Keratinocyte (primary cell): ENCODE measurements at regions not wholly inside any gene's neighbourhood (a gene's known extent, or its start where the extent isn't known, plus 50 kb on each side); places are given as distances from the start of the nearest gene placed in this dataset.

ENCODE experiments used
- DNase-seq: peaks from one replicate; pipeline ENCODE4 v3.0.0-alpha.2; 2011; ENCODE audit warnings: low read depth, missing footprints, low spot score
- FAIRE-seq: peaks from 2 replicates; lab custom pipeline; 2011; peaks lifted over from hg19 to GRCh38; lab: Jason Lieb, UNC
- H2AFZ ChIP-seq: 2 replicates; pipeline ENCODE4 v1.6.0; 2012; ENCODE audit warnings: low read length, control low read depth, inconsistent platforms; ENCODE audit not compliant: control insufficient read depth
- H3K27ac ChIP-seq: 2 replicates; pipeline ENCODE4 v1.5.1; 2011; ENCODE audit warnings: low read length; ENCODE audit not compliant: control insufficient read depth, insufficient read depth
- H3K27me3 ChIP-seq: 3 replicates; pipeline ENCODE4 v1.6.0; 2011; ENCODE audit warnings: low read length; ENCODE audit not compliant: control insufficient read depth, insufficient read depth; ENCODE audit errors: extremely low read depth
- H3K36me3 ChIP-seq, 2 experiments: 2 replicates in 1 of 2; 3 replicates in 1 of 2; pipeline ENCODE4 v1.5.1; 2011; ENCODE audit warnings: low read length in 2 of 2, mild to moderate bottlenecking in 1 of 2; ENCODE audit not compliant: control insufficient read depth in 2 of 2, insufficient read depth in 2 of 2; ENCODE audit errors: extremely low read depth in 1 of 2
- H3K4me1 ChIP-seq: 3 replicates; pipeline ENCODE4 v1.5.1; 2011; ENCODE audit warnings: low read length; ENCODE audit not compliant: control insufficient read depth, insufficient read depth; ENCODE audit errors: extremely low read depth
- H3K4me2 ChIP-seq: 3 replicates; pipeline ENCODE4 v1.6.0; 2011; ENCODE audit warnings: low read depth, low read length; ENCODE audit not compliant: control insufficient read depth, insufficient read depth; ENCODE audit errors: extremely low read depth
- H3K4me3 ChIP-seq, 3 experiments: fragments of 200-600 bp in 1 of 3; sonication (generic) in 1 of 3; 2 replicates in 2 of 3; 3 replicates in 1 of 3; pipeline ENCODE4 v1.5.1; 2011 to 2016; ENCODE audit warnings: low read length in 3 of 3, mild to moderate bottlenecking in 3 of 3, control low read depth in 2 of 3, inconsistent platforms in 1 of 3, low read depth in 1 of 3, mixed read lengths in 1 of 3, mixed run types in 1 of 3, moderate library complexity in 1 of 3; ENCODE audit not compliant: control insufficient read depth in 2 of 3, insufficient read depth in 2 of 3; ENCODE audit errors: extremely low read depth in 1 of 3
- H3K79me2 ChIP-seq: 2 replicates; pipeline ENCODE4 v1.6.0; 2012; ENCODE audit warnings: low read length; ENCODE audit not compliant: control insufficient read depth, insufficient read depth
- H3K9ac ChIP-seq: 3 replicates; pipeline ENCODE4 v1.6.0; 2011; ENCODE audit warnings: low read length; ENCODE audit not compliant: control insufficient read depth, insufficient read depth; ENCODE audit errors: extremely low read depth
- H3K9me1 ChIP-seq: 3 replicates; pipeline ENCODE4 v1.6.0; 2011; ENCODE audit warnings: low read length; ENCODE audit not compliant: control insufficient read depth, insufficient read depth; ENCODE audit errors: extremely low read depth
- H3K9me3 ChIP-seq: 2 replicates; pipeline ENCODE4 v1.5.1; 2012; ENCODE audit warnings: low read depth, low read length; ENCODE audit not compliant: control insufficient read depth
- H4K20me1 ChIP-seq: 3 replicates; pipeline ENCODE4 v1.6.0; 2011; ENCODE audit warnings: low read length; ENCODE audit not compliant: control insufficient read depth, insufficient read depth; ENCODE audit errors: extremely low read depth
- EZH2 ChIP-seq: IDR thresholded peaks from one replicate; pipeline ENCODE4 v1.6.1; 2012; ENCODE audit warnings: inconsistent platforms, mild to moderate bottlenecking, low read length, moderate library complexity
- dilution Hi-C: fragments of 300-500 bp; cut with MboI; formaldehyde crosslinking; loops from one replicate; pipeline ENCODE4 v1.7.0; 2020; ENCODE audit warnings: low sequenced_read_pairs; ENCODE audit not compliant: extremely low pct_ligation_motif_present
- TF ChIP-seq, protein P1 (sequence below), 3 experiments: IDR thresholded peaks in 1 of 3; conservative IDR thresholded peaks in 1 of 3; optimal IDR thresholded peaks in 1 of 3; 2 replicates in 2 of 3; 3 replicates in 1 of 3; pipeline versions ENCODE3 to v1.5.1; 2011; ENCODE audit warnings: low read length in 3 of 3, mild to moderate bottlenecking in 3 of 3, moderate library complexity in 2 of 3, control low read depth in 1 of 3, inconsistent platforms in 1 of 3; ENCODE audit not compliant: insufficient read depth in 2 of 3; ENCODE audit errors: extremely low read depth in 1 of 3

GRCh38 chr9:92183449-92183848 is 68.2 kb upstream of the SPTLC1 start:
- no peak for FAIRE-seq

GRCh38 chr9:92181296-92181695 is 66.1 kb upstream of the SPTLC1 start:
- dilution Hi-C loops, result no loop called here
- no peaks in the 10 kb centered on the region for H3K4me1 ChIP-seq
- no peak overlapping the region for H3K9ac ChIP-seq
- FAIRE-seq (no peak), DNase-seq (no peak)
- H3K27ac ChIP-seq, result no peak overlapping the region
- H3K36me3 ChIP-seq, result no peaks in the 10 kb centered on the region
- no peaks in the 10 kb centered on the region for H3K9me3 ChIP-seq
- no peak overlapping the region for H3K4me2 ChIP-seq
- H3K27me3 ChIP-seq, result no peaks in the 10 kb centered on the region
- TF ChIP-seq, protein P1, sequence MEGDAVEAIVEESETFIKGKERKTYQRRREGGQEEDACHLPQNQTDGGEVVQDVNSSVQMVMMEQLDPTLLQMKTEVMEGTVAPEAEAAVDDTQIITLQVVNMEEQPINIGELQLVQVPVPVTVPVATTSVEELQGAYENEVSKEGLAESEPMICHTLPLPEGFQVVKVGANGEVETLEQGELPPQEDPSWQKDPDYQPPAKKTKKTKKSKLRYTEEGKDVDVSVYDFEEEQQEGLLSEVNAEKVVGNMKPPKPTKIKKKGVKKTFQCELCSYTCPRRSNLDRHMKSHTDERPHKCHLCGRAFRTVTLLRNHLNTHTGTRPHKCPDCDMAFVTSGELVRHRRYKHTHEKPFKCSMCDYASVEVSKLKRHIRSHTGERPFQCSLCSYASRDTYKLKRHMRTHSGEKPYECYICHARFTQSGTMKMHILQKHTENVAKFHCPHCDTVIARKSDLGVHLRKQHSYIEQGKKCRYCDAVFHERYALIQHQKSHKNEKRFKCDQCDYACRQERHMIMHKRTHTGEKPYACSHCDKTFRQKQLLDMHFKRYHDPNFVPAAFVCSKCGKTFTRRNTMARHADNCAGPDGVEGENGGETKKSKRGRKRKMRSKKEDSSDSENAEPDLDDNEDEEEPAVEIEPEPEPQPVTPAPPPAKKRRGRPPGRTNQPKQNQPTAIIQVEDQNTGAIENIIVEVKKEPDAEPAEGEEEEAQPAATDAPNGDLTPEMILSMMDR (optimal IDR thresholded peaks at IDR 0.05 in 1 of 3, IDR thresholded peaks at IDR 0.05 in 1 of 3, conservative IDR thresholded peaks at IDR 0.05 in 1 of 3; ENCODE audit: extremely low read depth in 1 of 3, insufficient read depth in 2 of 3, low read length in 3 of 3), result no peak
- TF ChIP-seq EZH2, result no peak
- no peaks in the 10 kb centered on the region for H3K79me2 ChIP-seq
- no peaks in the 10 kb centered on the region for H4K20me1 ChIP-seq
- no peak overlapping the region for H3K4me3 ChIP-seq
- H2AFZ ChIP-seq, result no peak overlapping the region
- no peaks in the 10 kb centered on the region for H3K9me1 ChIP-seq

More at GRCh38 chr9:92183449-92183848, 68.2 kb upstream of the SPTLC1 start:
- Histone ChIP-seq H3K79me2 (no peaks in the 10 kb centered on the region), H3K27ac (no peak overlapping the region), H3K9me1 (no peaks in the 10 kb centered on the region), H3K9me3 (no peaks in the 10 kb centered on the region), H3K4me1 (no peaks in the 10 kb centered on the region), H3K9ac (no peak overlapping the region), H3K27me3 (no peaks in the 10 kb centered on the region), H4K20me1 (no peaks in the 10 kb centered on the region), H3K4me2 (no peak overlapping the region), H3K36me3 (no peaks in the 10 kb centered on the region), H2AFZ (no peak overlapping the region), H3K4me3 (no peak overlapping the region)
- TF ChIP-seq EZH2, result no peak
- TF ChIP-seq, protein P1 (optimal IDR thresholded peaks at IDR 0.05 in 1 of 3, IDR thresholded peaks at IDR 0.05 in 1 of 3, conservative IDR thresholded peaks at IDR 0.05 in 1 of 3; ENCODE audit: extremely low read depth in 1 of 3, insufficient read depth in 2 of 3, low read length in 3 of 3), result no peak
- dilution Hi-C loops, result no loop called here
- DNase-seq, result no peak
